Medulla oblongata (tissue), 1 donor: ENCODE measurements at regions not wholly inside any gene's neighbourhood (a gene's known extent, or its start where the extent isn't known, plus 50 kb on each side); places are given as distances from the start of the nearest gene placed in this dataset.
"Not testable (repeated sequence)": the region's sequence is repeated elsewhere in the genome, so short reads cannot be mapped to it uniquely, and the experiment has no call there.

Source experiments
- DNase-seq: peaks from one replicate; pipeline ENCODE4 v3.0.0-alpha.2; 2015; ENCODE audit errors: extremely low spot score

DNA sequence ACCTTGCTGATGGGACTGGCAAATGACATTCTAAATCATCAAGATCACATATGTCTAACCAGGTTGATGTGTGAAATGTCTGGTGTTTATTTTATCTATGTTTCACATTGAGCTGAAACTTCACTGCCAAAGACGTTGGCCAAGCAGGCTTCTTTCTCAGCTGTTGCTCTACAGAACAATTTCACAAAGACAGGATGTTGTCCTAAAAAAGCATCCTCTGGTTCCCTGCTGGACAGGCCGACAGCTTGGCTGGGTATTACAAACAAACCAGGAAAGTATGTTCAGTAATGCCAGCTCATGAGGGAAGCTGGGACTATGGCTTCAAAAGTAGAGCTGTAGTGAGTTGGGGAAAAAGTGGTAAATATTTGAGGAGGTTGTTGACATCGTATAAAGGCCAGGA is 179.4 kb downstream of the FAM43A start:
- DNase-seq: no peak

- DNase-seq: no peak
Observed at GRCh38 chr3:194865615-194866014, 179.9 kb downstream of the FAM43A start.

DNA sequence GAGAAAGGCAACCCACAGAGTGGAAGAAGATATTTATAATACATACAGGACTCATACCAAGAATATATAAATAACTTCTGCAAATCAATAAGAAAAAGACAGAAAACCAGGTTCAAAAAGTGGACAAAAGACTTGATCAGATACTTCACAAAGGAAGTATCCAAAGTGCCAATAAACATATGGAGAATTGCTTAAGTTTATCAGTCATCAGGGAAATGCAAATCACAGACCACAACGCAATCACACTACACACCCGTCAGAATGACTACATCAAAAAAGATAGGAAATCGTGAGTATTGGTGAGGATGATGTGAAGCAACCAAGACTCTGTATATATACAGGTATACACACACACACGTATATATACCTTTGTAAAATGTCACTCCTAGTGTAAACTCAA is 180.6 kb downstream of the FAM43A start:
- DNase-seq: no peak

GRCh38 chr3:194867270-194867983 is 181.7 kb downstream of the FAM43A start:
- DNase-seq: no peak

DNA sequence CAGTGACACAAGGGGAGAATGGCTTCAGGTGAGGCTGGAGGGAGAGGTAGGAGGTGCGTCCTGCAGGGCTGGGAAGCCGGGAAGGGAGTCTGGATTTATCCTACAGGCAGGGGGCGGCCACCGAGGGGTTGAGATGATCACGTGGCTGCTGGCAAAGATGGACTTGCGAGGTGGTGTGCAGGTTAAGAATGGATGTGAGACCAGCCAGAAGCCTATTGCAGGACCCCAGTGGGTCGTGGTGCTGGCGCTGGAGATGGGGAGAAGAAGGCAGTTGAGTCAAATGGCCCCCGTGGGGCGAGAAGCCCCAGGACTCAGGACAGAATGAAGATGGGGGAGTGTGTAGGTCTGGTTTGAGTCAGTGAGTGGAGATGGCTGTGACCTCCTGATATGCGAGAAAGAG is 183.1 kb downstream of the FAM43A start:
- DNase-seq: no peak

DNA sequence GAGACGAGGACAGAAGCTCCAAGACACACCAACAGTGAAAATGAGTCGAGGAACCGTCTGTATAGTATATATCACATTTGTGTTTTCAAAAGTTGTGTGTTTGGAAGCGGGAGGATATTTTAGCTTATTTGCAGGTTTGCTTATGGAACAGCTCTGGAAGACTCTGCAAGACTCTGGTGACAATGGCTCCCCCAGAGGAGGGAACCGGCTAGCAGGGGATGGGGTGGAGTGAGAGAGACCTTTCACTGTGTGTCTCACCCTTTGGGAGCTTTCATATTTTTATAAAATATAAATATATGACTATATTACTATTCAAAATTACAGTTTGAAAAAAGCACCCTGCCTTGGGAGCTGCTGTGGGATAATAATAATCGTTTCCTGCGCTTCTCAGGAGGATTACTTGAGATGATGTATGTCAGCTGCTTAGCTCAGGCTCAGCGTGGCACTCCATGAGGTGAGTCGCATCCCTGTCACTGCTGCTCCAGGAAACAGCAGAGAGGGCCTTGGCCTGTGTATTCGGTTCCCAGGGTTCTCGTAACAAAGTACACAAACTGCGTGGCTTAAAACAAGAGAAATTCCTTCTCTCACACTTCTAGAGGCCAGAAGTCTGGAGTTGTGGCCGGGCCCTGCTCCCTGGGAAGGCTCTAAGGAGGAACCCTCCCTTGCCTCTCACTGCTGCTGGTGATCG is 183.9 kb downstream of the FAM43A start:
- no peak for DNase-seq

GRCh38 chr3:194870394-194871110 is 184.9 kb downstream of the FAM43A start:
- no peak for DNase-seq

- DNase-seq: no peak
Observed at GRCh38 chr3:194871143-194871863, 185.6 kb downstream of the FAM43A start.

GRCh38 chr3:194871864-194872668 is 186.4 kb downstream of the FAM43A start:
- DNase-seq: peak; percentile 66

DNA sequence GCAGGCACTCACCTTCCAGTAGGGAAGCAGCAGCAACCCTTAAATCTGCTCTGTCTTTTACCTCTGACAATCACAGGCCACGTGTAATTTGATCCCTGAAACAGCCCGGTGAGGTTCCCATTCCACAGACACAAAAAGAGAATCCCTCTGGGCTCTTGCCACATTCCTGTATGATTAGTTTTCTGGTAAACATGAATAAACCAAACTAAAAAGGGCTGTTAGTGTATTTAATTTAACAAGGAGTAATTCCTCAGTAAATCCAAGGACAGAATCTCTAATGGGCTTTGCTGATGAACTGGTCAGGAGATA is 186.9 kb downstream of the FAM43A start:
- DNase-seq: no peak

DNA sequence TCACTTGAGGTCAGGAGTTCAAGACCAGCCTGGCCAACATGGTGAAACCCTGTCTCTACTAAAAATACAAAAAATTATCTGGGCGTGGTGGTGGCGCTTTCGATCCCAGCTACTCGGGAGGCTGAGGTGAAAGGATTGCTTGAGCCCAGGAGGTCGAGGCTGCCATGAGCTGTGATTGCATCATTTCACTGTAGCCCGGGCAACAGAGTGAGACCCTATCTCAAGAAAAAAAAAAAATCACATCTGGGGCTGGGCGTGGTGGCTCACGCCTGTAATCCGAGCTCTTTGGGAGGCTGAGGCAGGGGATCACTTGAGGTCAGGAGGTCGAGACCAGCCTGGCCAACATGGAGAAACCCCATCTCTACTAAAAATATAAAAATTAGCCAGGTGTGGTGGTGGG is 187.8 kb downstream of the FAM43A start:
- not testable (repeated sequence) for DNase-seq

GRCh38 chr3:194874206-194874605 is 188.5 kb downstream of the FAM43A start:
- no peak for DNase-seq

DNA sequence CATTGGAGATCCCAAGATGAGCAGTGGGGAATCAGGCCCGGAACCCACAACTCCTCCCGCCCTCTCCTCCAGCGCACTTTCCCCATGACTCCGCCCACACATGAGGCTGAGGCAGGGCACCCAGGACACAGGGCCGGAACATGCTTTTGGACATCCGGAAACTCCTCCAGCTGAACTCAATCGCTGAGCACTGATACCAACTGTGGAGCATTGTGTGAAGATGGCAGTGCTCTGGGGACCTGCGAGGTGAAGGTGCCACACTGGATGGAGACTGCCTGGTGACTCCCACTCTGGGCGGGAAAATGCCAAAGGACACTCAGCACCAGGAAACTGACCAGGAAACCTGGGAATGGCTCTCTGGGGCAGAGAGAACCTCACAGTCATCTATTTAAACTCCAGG is 189.1 kb downstream of the FAM43A start:
- no peak for DNase-seq

DNA sequence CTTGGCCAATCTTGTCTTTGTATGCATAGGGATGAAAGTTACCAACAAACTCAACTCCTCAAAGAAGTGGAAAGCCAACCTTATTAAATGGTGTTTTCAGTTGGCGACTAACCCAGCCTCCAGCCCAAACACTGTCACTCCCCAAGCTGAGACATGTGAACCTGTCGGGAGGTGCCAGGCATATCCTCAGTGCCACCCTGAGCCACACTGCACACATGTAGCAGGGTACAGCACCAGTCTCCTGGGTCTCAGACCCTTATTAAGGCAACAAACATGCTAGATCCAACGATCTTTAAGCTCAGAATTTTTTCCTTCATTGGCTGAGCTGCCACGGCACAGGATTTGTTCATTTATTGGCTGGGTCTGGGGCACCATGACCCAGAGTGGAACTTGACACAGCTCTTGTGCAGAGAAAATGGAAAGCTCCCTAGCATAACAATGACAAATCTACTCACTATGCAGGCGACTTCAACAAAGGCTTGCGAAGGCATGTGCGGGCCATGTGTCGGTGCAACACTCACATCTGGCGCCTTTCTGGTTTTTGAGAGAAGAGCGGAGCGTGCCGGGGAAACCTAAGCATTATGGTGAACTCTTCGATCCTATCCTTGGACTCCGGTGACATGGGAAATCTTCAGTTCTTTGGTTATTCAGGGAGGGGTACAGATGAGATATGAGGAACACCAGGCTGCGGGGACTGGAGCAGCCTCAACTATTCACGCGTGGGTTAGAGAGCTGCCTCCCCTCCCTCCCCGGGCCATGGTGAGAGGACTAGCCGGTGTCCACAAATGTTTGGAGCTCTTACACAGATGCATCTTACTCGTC is 190.1 kb downstream of the FAM43A start:
- DNase-seq: no peak

GRCh38 chr3:194876403-194877095 is 190.9 kb downstream of the FAM43A start:
- no peak for DNase-seq

DNA sequence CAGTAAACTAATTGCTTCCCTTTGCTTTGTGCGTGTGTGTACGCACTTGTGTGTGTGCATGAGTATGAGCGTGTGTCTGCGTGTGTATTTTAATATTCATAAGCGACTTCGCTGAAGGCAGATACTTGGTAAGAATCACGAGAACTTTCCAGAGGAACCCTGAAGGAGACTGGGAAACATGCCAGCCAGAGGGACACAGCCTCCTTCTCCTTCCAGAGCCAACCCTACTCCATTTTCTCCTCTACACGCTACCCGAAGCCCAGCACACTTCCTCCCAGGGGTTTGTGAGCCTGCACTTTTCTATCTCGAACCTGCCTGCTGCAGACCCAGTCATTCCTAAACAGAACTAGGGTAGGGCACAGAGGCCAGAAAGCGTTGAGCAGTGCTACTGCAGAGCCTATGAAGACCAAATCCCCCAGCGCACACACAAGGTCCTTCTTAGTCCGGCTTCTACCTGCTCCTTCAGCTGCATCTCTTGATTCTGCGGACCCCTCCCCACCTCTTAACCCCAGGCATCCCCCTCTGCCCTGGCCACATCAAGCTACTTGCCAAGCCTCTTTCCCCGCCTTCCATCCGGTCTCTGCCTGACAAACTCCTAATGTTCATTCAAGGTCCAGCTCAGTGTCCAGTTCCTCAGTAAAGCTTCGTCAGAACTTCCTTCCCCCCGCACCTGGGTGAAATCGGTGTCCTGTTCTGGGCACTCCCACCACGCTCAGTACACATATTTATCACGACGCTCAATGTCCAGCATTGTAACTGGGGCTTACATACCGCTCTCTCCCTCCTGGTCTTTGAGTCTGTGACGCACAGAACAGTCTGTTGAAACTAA is 191.8 kb downstream of the FAM43A start:
- no peak for DNase-seq

DNA sequence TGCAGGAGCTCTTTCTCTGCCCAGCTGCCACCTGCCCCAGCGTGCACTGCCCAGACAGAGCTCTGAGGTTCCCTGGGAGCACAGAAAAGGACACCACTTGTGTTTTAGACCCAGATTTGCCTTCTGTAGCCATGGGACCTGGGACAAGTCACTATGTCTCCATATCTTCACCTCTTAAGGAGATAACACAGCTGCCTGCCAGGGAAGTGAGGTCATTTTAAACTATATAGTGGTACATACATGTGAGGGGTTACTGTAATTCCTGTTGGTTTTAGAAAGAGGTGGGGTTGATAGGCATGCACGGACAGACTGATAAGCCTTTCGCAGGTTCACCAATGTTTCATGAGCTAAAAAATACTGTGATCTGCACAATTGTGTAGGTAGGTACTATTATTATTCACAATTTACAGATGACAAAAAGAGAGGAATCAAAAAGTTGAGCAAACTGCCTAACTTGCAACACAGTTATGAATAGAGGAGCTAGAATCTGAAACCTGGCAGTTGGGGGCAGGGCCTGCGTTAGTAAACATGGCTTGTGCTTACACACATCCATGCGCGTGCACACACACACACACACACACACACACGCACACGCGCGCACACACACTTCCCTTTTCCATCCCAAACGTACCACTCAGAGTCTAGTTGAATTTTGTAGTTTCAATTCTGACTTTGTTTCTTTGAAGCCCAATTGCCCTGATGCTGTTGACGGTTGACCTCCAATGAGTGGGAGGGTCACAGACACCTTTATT is 193.6 kb downstream of the FAM43A start:
- DNase-seq: peak; percentile 25
